ENCODE measurements at regions not wholly inside any gene's neighbourhood (a gene's known extent, or its start where the extent isn't known, plus 50 kb on each side); places are given as distances from the start of the nearest gene placed in this dataset.

GRCh38 chr7:81025360-81025759 is 106.5 kb upstream of the SEMA3C start:
- Histone ChIP-seq H3K27me3 (ENCODE audit: control insufficient read depth, insufficient read depth, low read length) (no peaks in the 10 kb centered on the region), H3K9me3 (ENCODE audit: control insufficient read depth, insufficient read depth, low read depth, low read length) (no peaks in the 10 kb centered on the region), H3K4me1 (ENCODE audit: control insufficient read depth, insufficient read depth, low read length) (no peaks in the 10 kb centered on the region), H3K36me3 (ENCODE audit: control insufficient read depth, insufficient read depth, low read length) (no peaks in the 10 kb centered on the region), H3K9ac (ENCODE audit: low read length) (no peak overlapping the region), H3K27ac (ENCODE audit: low read depth, low read length) (no peak overlapping the region), H3K4me3 (ENCODE audit: low read depth, low read length) (no peak overlapping the region)

- H3K9ac ChIP-seq (ENCODE audit: low read length) = no peak overlapping the region
- peaks cover 7% of the 10 kb centered on the region for H3K4me1 ChIP-seq (ENCODE audit: control insufficient read depth, insufficient read depth, low read length)
- no peak overlapping the region for H3K27ac ChIP-seq (ENCODE audit: low read depth, low read length)
- H3K9me3 ChIP-seq (ENCODE audit: control insufficient read depth, insufficient read depth, low read depth, low read length) = 0 out of 2 replicates have a peak, but pooled peaks cover 3% of the 10 kb centered on the region
- H3K27me3 ChIP-seq (ENCODE audit: control insufficient read depth, insufficient read depth, low read length) = no peaks in the 10 kb centered on the region
- H3K36me3 ChIP-seq (ENCODE audit: control insufficient read depth, insufficient read depth, low read length) = no peaks in the 10 kb centered on the region
- no peak overlapping the region for H3K4me3 ChIP-seq (ENCODE audit: low read depth, low read length)
Observed at GRCh38 chr7:81014908-81015307, 96.1 kb upstream of the SEMA3C start.

GRCh38 chr7:81014266-81014665 is 95.4 kb upstream of the SEMA3C start:
- Histone ChIP-seq H3K9me3 (ENCODE audit: control insufficient read depth, insufficient read depth, low read depth, low read length) (0 out of 2 replicates have a peak, but pooled peaks cover 3% of the 10 kb centered on the region), H3K27ac (ENCODE audit: low read depth, low read length) (no peak overlapping the region), H3K9ac (ENCODE audit: low read length) (no peak overlapping the region), H3K27me3 (ENCODE audit: control insufficient read depth, insufficient read depth, low read length) (no peaks in the 10 kb centered on the region), H3K4me1 (ENCODE audit: control insufficient read depth, insufficient read depth, low read length) (peaks cover 7% of the 10 kb centered on the region), H3K36me3 (ENCODE audit: control insufficient read depth, insufficient read depth, low read length) (no peaks in the 10 kb centered on the region), H3K4me3 (ENCODE audit: low read depth, low read length) (no peak overlapping the region)

- H3K4me1 ChIP-seq (ENCODE audit: control insufficient read depth, insufficient read depth, low read length) = peaks cover 7% of the 10 kb centered on the region
- H3K36me3 ChIP-seq (ENCODE audit: control insufficient read depth, insufficient read depth, low read length) = no peaks in the 10 kb centered on the region
- H3K9me3 ChIP-seq (ENCODE audit: control insufficient read depth, insufficient read depth, low read depth, low read length) = 0 out of 2 replicates have a peak, but pooled peaks cover 3% of the 10 kb centered on the region
- no peaks in the 10 kb centered on the region for H3K27me3 ChIP-seq (ENCODE audit: control insufficient read depth, insufficient read depth, low read length)
- H3K27ac ChIP-seq (ENCODE audit: low read depth, low read length) = no peak overlapping the region
- H3K4me3 ChIP-seq (ENCODE audit: low read depth, low read length) = no peak overlapping the region
- H3K9ac ChIP-seq (ENCODE audit: low read length) = no peak overlapping the region
Observed at GRCh38 chr7:81013083-81013817, 94.4 kb upstream of the SEMA3C start.

GRCh38 chr7:81008901-81009300 is 90.0 kb upstream of the SEMA3C start:
- Histone ChIP-seq H3K27me3 (ENCODE audit: control insufficient read depth, insufficient read depth, low read length) (no peaks in the 10 kb centered on the region), H3K36me3 (ENCODE audit: control insufficient read depth, insufficient read depth, low read length) (no peaks in the 10 kb centered on the region), H3K4me3 (ENCODE audit: low read depth, low read length) (no peak overlapping the region), H3K27ac (ENCODE audit: low read depth, low read length) (no peak overlapping the region), H3K9ac (ENCODE audit: low read length) (no peak overlapping the region), H3K4me1 (ENCODE audit: control insufficient read depth, insufficient read depth, low read length) (peaks cover 7% of the 10 kb centered on the region), H3K9me3 (ENCODE audit: control insufficient read depth, insufficient read depth, low read depth, low read length) (0 out of 2 replicates have a peak, but pooled peaks cover 3% of the 10 kb centered on the region)

- no peaks in the 10 kb centered on the region for H3K9me3 ChIP-seq (ENCODE audit: control insufficient read depth, insufficient read depth, low read depth, low read length)
- no peaks in the 10 kb centered on the region for H3K27me3 ChIP-seq (ENCODE audit: control insufficient read depth, insufficient read depth, low read length)
- no peak overlapping the region for H3K9ac ChIP-seq (ENCODE audit: low read length)
- H3K36me3 ChIP-seq (ENCODE audit: control insufficient read depth, insufficient read depth, low read length) = no peaks in the 10 kb centered on the region
- no peak overlapping the region for H3K27ac ChIP-seq (ENCODE audit: low read depth, low read length)
- no peak overlapping the region for H3K4me3 ChIP-seq (ENCODE audit: low read depth, low read length)
- no peaks in the 10 kb centered on the region for H3K4me1 ChIP-seq (ENCODE audit: control insufficient read depth, insufficient read depth, low read length)
Observed at GRCh38 chr7:81007051-81007450, 88.2 kb upstream of the SEMA3C start.

- no peak overlapping the region for H3K9ac ChIP-seq (ENCODE audit: low read length)
- no peak overlapping the region for H3K4me3 ChIP-seq (ENCODE audit: low read depth, low read length)
- H3K4me1 ChIP-seq (ENCODE audit: control insufficient read depth, insufficient read depth, low read length) = no peaks in the 10 kb centered on the region
- H3K27ac ChIP-seq (ENCODE audit: low read depth, low read length) = no peak overlapping the region
- H3K9me3 ChIP-seq (ENCODE audit: control insufficient read depth, insufficient read depth, low read depth, low read length) = no peaks in the 10 kb centered on the region
- no peaks in the 10 kb centered on the region for H3K27me3 ChIP-seq (ENCODE audit: control insufficient read depth, insufficient read depth, low read length)
- H3K36me3 ChIP-seq (ENCODE audit: control insufficient read depth, insufficient read depth, low read length) = no peaks in the 10 kb centered on the region
Observed at GRCh38 chr7:81005254-81005653, 86.4 kb upstream of the SEMA3C start.

- H3K27ac ChIP-seq (ENCODE audit: low read depth, low read length) = no peak overlapping the region
- H3K4me3 ChIP-seq (ENCODE audit: low read depth, low read length) = no peak overlapping the region
- no peaks in the 10 kb centered on the region for H3K9me3 ChIP-seq (ENCODE audit: control insufficient read depth, insufficient read depth, low read depth, low read length)
- H3K27me3 ChIP-seq (ENCODE audit: control insufficient read depth, insufficient read depth, low read length) = no peaks in the 10 kb centered on the region
- no peaks in the 10 kb centered on the region for H3K36me3 ChIP-seq (ENCODE audit: control insufficient read depth, insufficient read depth, low read length)
- no peaks in the 10 kb centered on the region for H3K4me1 ChIP-seq (ENCODE audit: control insufficient read depth, insufficient read depth, low read length)
- no peak overlapping the region for H3K9ac ChIP-seq (ENCODE audit: low read length)
Observed at GRCh38 chr7:81004098-81004497, 85.2 kb upstream of the SEMA3C start.

- no peaks in the 10 kb centered on the region for H3K4me1 ChIP-seq (ENCODE audit: control insufficient read depth, insufficient read depth, low read length)
- no peaks in the 10 kb centered on the region for H3K36me3 ChIP-seq (ENCODE audit: control insufficient read depth, insufficient read depth, low read length)
- H3K4me3 ChIP-seq (ENCODE audit: low read depth, low read length) = no peak overlapping the region
- no peak overlapping the region for H3K27ac ChIP-seq (ENCODE audit: low read depth, low read length)
- no peak overlapping the region for H3K9ac ChIP-seq (ENCODE audit: low read length)
- no peaks in the 10 kb centered on the region for H3K27me3 ChIP-seq (ENCODE audit: control insufficient read depth, insufficient read depth, low read length)
- no peaks in the 10 kb centered on the region for H3K9me3 ChIP-seq (ENCODE audit: control insufficient read depth, insufficient read depth, low read depth, low read length)
Observed at GRCh38 chr7:81003326-81003725, 84.5 kb upstream of the SEMA3C start.

GRCh38 chr7:81002421-81002820 is 83.6 kb upstream of the SEMA3C start:
- Histone ChIP-seq H3K27me3 (ENCODE audit: control insufficient read depth, insufficient read depth, low read length) (no peaks in the 10 kb centered on the region), H3K9me3 (ENCODE audit: control insufficient read depth, insufficient read depth, low read depth, low read length) (no peaks in the 10 kb centered on the region), H3K27ac (ENCODE audit: low read depth, low read length) (no peak overlapping the region), H3K36me3 (ENCODE audit: control insufficient read depth, insufficient read depth, low read length) (no peaks in the 10 kb centered on the region), H3K4me3 (ENCODE audit: low read depth, low read length) (no peak overlapping the region), H3K4me1 (ENCODE audit: control insufficient read depth, insufficient read depth, low read length) (no peaks in the 10 kb centered on the region), H3K9ac (ENCODE audit: low read length) (no peak overlapping the region)

GRCh38 chr7:80999771-81000170 is 80.9 kb upstream of the SEMA3C start:
- Histone ChIP-seq H3K4me3 (ENCODE audit: low read depth, low read length) (no peak overlapping the region), H3K27ac (ENCODE audit: low read depth, low read length) (no peak overlapping the region), H3K9ac (ENCODE audit: low read length) (no peak overlapping the region)

More at GRCh38 chr7:80999771-81000170, 80.9 kb upstream of the SEMA3C start:
- no peaks in the 10 kb centered on the region for H3K4me1 ChIP-seq (ENCODE audit: control insufficient read depth, insufficient read depth, low read length)
- H3K9me3 ChIP-seq (ENCODE audit: control insufficient read depth, insufficient read depth, low read depth, low read length) = no peaks in the 10 kb centered on the region
- no peaks in the 10 kb centered on the region for H3K36me3 ChIP-seq (ENCODE audit: control insufficient read depth, insufficient read depth, low read length)
- H3K27me3 ChIP-seq (ENCODE audit: control insufficient read depth, insufficient read depth, low read length) = no peaks in the 10 kb centered on the region

Measured in HUES6 (cell line).